Activated B cell treated with CpG ODN at 0.5 μM for 24 hours (primary cell): ENCODE measurements at regions not wholly inside any gene's neighbourhood (a gene's known extent, or its start where the extent isn't known, plus 50 kb on each side); places are given as distances from the start of the nearest gene placed in this dataset.

Experiments used
- ATAC-seq: fragments of 200-7000 bp; cut with Tn5 transposase; one replicate; pipeline ENCODE4 v1.10.0; 2021; ENCODE audit warnings: low read depth, mild to moderate bottlenecking, moderate library complexity
- CTCF ChIA-PET: fragments of 350-600 bp; sonication (Branson Sonifier 250); formaldehyde crosslinking; loops from one replicate; lab custom pipeline; 2021; ENCODE audit warnings: antibody characterized with exemption; lab: Charles Lee
- POLR2A ChIA-PET: fragments of 350-600 bp; sonication (Branson Sonifier 250); formaldehyde crosslinking; loops from one replicate; lab custom pipeline; 2021; ENCODE audit warnings: antibody characterized with exemption; lab: Charles Lee
- DNase-seq: peaks from one replicate; pipeline ENCODE4 v3.0.0; 2022
- H3K27ac Mint-ChIP-seq: one replicate; pipeline ENCODE4 v1.8.0; 2020; ENCODE audit warnings: mixed read lengths
- H3K27me3 Mint-ChIP-seq: one replicate; pipeline ENCODE4 v1.8.0; 2021; ENCODE audit warnings: mixed read lengths
- H3K36me3 Mint-ChIP-seq: one replicate; pipeline ENCODE4 v1.8.0; 2021; ENCODE audit warnings: low read depth, mixed read lengths
- H3K4me1 Mint-ChIP-seq: one replicate; pipeline ENCODE4 v1.8.0; 2021; ENCODE audit warnings: mixed read lengths
- H3K4me3 Mint-ChIP-seq: one replicate; pipeline ENCODE4 v1.8.0; 2020; ENCODE audit warnings: mild to moderate bottlenecking, mixed read lengths
- H3K9me3 Mint-ChIP-seq: one replicate; pipeline ENCODE4 v1.8.0; 2020; ENCODE audit warnings: mixed read lengths
- intact Hi-C: fragments of 100-400 bp; cut with micrococcal nuclease; formaldehyde crosslinking; loops from one replicate; pipeline ENCODE4 v1.15.1; 2024
- TF ChIP-seq, protein P1 (sequence below): fragments of 200-600 bp; IDR thresholded peaks from one replicate; pipeline ENCODE4 v1.8.0; 2022; ENCODE audit warnings: antibody characterized with exemption, mild to moderate bottlenecking

DNA sequence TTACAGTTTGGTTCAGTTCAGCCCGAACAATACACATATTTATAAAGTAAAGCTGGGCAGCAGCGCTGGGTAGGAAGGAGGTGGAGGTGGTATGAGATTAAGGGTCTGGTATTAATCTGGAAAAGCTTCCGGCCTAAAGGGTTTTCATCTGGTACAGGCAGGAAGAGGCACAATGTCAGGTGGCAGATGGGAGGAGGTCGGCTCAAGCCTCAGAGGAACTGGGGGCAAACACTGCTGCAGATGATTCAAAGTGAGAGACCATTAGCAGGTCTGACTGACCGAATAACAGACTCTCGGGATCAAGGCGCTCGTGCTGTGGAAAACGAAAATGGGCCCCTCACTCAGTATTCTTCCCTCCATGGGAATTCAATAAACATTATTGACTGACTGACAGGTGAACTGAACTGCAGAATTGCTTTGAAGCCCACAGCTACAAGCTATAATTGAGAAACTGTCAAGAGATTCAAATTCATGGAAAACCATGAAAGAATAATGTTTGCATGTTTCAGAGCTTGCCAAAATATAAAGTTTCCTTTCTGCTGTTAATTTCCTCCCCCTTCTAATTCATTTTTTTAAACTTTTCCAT, 75.3 kb downstream of the TMEM167A start:
- CTCF ChIA-PET, result no interaction called here
- H3K4me1 Mint-ChIP-seq, result no peaks in the 10 kb centered on the region
- H3K27me3 Mint-ChIP-seq, result peaks cover 4% of the 10 kb centered on the region
- H3K27ac Mint-ChIP-seq, result no peak overlapping the region
- TF ChIP-seq, protein P1, sequence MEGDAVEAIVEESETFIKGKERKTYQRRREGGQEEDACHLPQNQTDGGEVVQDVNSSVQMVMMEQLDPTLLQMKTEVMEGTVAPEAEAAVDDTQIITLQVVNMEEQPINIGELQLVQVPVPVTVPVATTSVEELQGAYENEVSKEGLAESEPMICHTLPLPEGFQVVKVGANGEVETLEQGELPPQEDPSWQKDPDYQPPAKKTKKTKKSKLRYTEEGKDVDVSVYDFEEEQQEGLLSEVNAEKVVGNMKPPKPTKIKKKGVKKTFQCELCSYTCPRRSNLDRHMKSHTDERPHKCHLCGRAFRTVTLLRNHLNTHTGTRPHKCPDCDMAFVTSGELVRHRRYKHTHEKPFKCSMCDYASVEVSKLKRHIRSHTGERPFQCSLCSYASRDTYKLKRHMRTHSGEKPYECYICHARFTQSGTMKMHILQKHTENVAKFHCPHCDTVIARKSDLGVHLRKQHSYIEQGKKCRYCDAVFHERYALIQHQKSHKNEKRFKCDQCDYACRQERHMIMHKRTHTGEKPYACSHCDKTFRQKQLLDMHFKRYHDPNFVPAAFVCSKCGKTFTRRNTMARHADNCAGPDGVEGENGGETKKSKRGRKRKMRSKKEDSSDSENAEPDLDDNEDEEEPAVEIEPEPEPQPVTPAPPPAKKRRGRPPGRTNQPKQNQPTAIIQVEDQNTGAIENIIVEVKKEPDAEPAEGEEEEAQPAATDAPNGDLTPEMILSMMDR, result no peak
- no peak for DNase-seq
- intact Hi-C loops, result no loop called here
- H3K4me3 Mint-ChIP-seq, result no peak overlapping the region
- ATAC-seq, result no peak
- H3K36me3 Mint-ChIP-seq, result no peaks in the 10 kb centered on the region
- no peaks in the 10 kb centered on the region for H3K9me3 Mint-ChIP-seq
- POLR2A ChIA-PET, result no interaction called here

DNA sequence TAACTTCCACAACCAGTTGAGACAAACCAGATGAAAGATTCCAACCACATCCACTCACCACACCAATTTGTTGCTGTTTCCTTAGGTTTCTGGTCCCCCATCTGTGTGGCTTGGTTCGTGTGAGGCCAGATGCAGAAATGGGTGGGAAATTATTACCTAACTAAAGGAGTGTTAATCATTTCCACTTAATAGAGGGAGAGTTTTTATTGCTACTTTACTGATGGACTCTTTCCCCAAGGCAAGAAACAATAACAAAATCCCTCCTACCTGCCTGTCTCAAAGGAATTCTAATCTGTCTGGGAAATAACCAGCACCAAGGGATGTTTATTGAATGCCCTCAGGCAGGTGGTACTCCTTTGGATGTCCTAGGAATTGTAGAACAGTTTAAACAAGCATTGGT, 76.3 kb downstream of the TMEM167A start:
- no peak overlapping the region for H3K27ac Mint-ChIP-seq
- no peaks in the 10 kb centered on the region for H3K36me3 Mint-ChIP-seq
- ATAC-seq (no peak), DNase-seq (no peak)
- H3K4me3 Mint-ChIP-seq, result no peak overlapping the region
- POLR2A ChIA-PET, result no interaction called here
- no peaks in the 10 kb centered on the region for H3K4me1 Mint-ChIP-seq
- TF ChIP-seq, protein P1, result no peak
- peaks cover 4% of the 10 kb centered on the region for H3K27me3 Mint-ChIP-seq
- intact Hi-C loops, result no loop called here
- no peaks in the 10 kb centered on the region for H3K9me3 Mint-ChIP-seq
- CTCF ChIA-PET, result no interaction called here

DNA sequence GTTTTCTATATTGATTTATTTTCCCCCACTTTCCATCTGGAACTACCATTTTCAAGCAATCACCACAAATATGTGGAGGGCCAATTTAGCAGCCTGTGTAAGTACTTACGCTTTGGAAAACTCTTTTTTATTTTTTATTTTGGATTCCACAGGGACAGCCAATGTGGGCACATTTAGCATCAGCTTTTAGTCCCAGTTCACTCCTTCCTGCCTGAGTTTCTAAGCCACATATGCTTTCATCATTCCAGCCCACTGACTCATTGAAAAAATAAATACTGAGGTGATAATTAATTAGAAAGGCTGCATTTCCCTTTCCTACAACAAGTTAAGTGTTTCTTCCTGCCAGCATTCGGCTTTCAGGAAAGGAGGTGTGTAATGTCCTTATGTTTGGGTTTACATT, 76.8 kb downstream of the TMEM167A start:
- no peak overlapping the region for H3K4me3 Mint-ChIP-seq
- peaks cover 4% of the 10 kb centered on the region for H3K27me3 Mint-ChIP-seq
- intact Hi-C loops, result no loop called here
- H3K27ac Mint-ChIP-seq, result no peak overlapping the region
- POLR2A ChIA-PET, result no interaction called here
- CTCF ChIA-PET, result no interaction called here
- no peak for DNase-seq
- no peaks in the 10 kb centered on the region for H3K4me1 Mint-ChIP-seq
- TF ChIP-seq, protein P1, result no peak
- ATAC-seq, result no peak
- H3K36me3 Mint-ChIP-seq, result no peaks in the 10 kb centered on the region
- no peaks in the 10 kb centered on the region for H3K9me3 Mint-ChIP-seq

DNA sequence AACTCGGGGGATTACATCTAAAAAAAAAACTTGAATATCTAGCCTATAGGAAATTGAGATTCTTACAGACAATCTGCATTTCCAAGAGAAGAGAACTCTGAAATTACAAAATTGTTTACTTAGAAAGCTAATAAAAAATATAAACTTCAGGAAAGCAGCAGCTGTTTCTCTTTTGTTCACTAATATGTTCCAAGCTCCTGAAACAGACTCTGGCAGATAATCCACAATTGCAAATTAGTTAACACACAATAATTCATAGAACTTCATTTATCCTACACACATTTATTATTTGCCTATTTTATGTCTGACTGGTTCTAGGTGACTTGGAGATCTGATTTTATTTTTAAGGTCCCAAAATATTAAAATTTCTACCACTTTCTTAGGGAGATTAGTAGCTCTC, 83.8 kb downstream of the TMEM167A start:
- H3K27me3 Mint-ChIP-seq, result no peaks in the 10 kb centered on the region
- DNase-seq, result no peak
- no peak for ATAC-seq
- no peak overlapping the region for H3K27ac Mint-ChIP-seq
- TF ChIP-seq, protein P1, result no peak
- no peaks in the 10 kb centered on the region for H3K9me3 Mint-ChIP-seq
- POLR2A ChIA-PET, result no interaction called here
- no peak overlapping the region for H3K4me3 Mint-ChIP-seq
- H3K4me1 Mint-ChIP-seq, result no peaks in the 10 kb centered on the region
- H3K36me3 Mint-ChIP-seq, result no peaks in the 10 kb centered on the region
- intact Hi-C loops, result no loop called here
- CTCF ChIA-PET, result no interaction called here

DNA sequence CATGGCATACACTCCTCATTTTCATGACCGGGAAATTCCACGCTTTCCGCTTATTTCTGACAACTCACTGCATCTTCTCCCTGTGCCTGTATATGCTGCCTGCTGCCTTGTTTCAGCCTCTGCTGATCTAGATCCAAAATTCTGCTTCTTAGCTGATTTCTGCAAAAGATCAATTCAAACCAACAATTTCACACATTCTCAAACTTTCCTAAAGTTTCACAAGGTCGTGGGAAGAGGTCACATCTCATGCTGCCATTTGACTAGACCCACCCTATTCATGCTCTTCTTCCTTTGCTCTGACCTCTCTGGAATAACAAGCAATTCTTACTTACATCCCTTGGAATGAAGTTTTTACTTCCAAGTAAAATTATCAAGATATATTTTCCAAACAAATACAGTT, 84.5 kb downstream of the TMEM167A start:
- TF ChIP-seq, protein P1, result no peak
- H3K36me3 Mint-ChIP-seq, result no peaks in the 10 kb centered on the region
- intact Hi-C loops, result no loop called here
- H3K27ac Mint-ChIP-seq, result no peak overlapping the region
- no peaks in the 10 kb centered on the region for H3K27me3 Mint-ChIP-seq
- H3K4me3 Mint-ChIP-seq, result no peak overlapping the region
- POLR2A ChIA-PET, result no interaction called here
- no peaks in the 10 kb centered on the region for H3K4me1 Mint-ChIP-seq
- H3K9me3 Mint-ChIP-seq, result no peaks in the 10 kb centered on the region
- CTCF ChIA-PET, result no interaction called here
- ATAC-seq (no peak), DNase-seq (no peak)
